ENCODE measurements at regions not wholly inside any gene's neighbourhood (a gene's known extent, or its start where the extent isn't known, plus 50 kb on each side); places are given as distances from the start of the nearest gene placed in this dataset.

DNA sequence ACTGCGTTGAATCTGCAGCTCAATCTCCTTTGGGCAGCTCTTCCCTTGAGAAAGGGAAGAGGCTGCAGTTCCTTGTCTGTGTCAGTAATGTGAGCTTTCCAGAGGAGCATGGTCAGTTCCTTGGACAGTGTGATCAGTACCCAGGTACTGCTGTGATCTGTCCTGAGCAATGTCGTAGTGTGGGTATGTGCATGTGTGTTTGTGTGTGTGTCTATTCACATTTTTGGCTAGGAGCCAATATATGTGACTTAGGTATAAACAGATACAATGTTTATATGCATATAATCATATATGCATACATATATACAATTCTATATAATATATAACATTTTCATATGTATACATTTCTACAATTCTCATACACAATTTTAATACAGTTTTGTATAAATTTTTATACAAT lies 85.4 kb upstream of the OLIG3 start:
- TF ChIP-seq, protein P1, sequence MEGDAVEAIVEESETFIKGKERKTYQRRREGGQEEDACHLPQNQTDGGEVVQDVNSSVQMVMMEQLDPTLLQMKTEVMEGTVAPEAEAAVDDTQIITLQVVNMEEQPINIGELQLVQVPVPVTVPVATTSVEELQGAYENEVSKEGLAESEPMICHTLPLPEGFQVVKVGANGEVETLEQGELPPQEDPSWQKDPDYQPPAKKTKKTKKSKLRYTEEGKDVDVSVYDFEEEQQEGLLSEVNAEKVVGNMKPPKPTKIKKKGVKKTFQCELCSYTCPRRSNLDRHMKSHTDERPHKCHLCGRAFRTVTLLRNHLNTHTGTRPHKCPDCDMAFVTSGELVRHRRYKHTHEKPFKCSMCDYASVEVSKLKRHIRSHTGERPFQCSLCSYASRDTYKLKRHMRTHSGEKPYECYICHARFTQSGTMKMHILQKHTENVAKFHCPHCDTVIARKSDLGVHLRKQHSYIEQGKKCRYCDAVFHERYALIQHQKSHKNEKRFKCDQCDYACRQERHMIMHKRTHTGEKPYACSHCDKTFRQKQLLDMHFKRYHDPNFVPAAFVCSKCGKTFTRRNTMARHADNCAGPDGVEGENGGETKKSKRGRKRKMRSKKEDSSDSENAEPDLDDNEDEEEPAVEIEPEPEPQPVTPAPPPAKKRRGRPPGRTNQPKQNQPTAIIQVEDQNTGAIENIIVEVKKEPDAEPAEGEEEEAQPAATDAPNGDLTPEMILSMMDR (IDR thresholded peaks at IDR 0.05): no peak
- no peak for TF ChIP-seq POLR2A (IDR thresholded peaks at IDR 0.05)
